ENCODE measurements at regions not wholly inside any gene's neighbourhood (a gene's known extent, or its start where the extent isn't known, plus 50 kb on each side); places are given as distances from the start of the nearest gene placed in this dataset.

DNA sequence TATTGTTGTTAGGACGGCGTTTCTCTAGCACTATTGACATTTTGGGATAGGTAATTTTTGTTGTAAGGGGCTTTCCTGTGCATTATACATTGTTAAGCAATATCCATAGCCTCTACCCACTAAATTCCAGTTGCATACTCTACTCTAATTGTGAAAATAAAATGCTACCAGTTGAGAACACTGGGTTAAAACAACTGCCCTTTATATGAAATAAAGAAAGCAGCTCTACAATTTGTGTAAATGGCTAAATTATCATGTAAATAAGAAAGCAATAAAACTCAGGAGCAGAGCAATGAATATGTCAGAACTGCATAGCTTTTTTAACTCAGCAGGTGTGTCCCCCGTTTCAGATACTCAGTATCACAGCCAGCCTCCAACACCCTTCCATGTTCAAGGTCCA lies 812.7 kb upstream of the NRXN1 start:
- H3K9ac ChIP-seq (ENCODE audit: low read depth, low read length), result no peak overlapping the region
- no peaks in the 10 kb centered on the region for H3K9me3 ChIP-seq (ENCODE audit: insufficient read depth, low read depth, low read length)
- WGBS, result 87% methylated on average over 3 of the region's 3 CpGs
- no peaks in the 10 kb centered on the region for H3K36me3 ChIP-seq (ENCODE audit: insufficient read depth, low read length)
- no peaks in the 10 kb centered on the region for H3K27me3 ChIP-seq (ENCODE audit: insufficient read depth, low read length)
- peaks cover 6% of the 10 kb centered on the region; the same call in 1 of the 2 replicates for H3K4me1 ChIP-seq (ENCODE audit: insufficient read depth, low read length)
- no peak overlapping the region for H3K27ac ChIP-seq (ENCODE audit: low read depth, low read length)
- H3K4me3 ChIP-seq (ENCODE audit: low read length), result no peak overlapping the region

GRCh38 chr2:51829477-51829876 lies 797.5 kb upstream of the NRXN1 start:
- Histone ChIP-seq H3K27ac (ENCODE audit: low read depth, low read length) (no peak overlapping the region), H3K4me1 (ENCODE audit: insufficient read depth, low read length) (no peaks in the 10 kb centered on the region), H3K36me3 (ENCODE audit: insufficient read depth, low read length) (no peaks in the 10 kb centered on the region), H3K4me3 (ENCODE audit: low read length) (no peak overlapping the region), H3K27me3 (ENCODE audit: insufficient read depth, low read length) (no peaks in the 10 kb centered on the region), H3K9me3 (ENCODE audit: insufficient read depth, low read depth, low read length) (no peaks in the 10 kb centered on the region), H3K9ac (ENCODE audit: low read depth, low read length) (no peak overlapping the region)

DNA sequence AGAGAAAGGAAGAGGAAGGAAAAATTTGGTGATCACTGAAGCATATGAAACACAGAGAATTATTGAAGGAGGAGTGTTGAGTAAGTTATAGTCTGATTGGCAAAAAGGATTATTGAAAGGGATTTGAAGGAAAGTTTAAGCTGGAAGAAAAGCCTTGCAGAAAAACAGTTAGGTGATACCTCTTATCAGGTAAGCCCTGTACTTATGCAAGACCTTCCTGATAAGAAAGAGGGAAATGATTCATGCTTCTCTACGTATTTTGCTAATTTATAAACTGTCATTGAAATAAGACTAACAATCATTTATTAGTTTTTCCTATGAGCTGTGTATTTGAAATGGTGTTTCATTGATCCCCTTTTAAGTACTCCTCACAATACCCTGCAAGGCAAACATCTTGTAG lies 793.9 kb upstream of the NRXN1 start:
- Histone ChIP-seq H3K36me3 (ENCODE audit: insufficient read depth, low read length) (no peaks in the 10 kb centered on the region), H3K4me3 (ENCODE audit: low read length) (no peak overlapping the region), H3K9ac (ENCODE audit: low read depth, low read length) (no peak overlapping the region), H3K27ac (ENCODE audit: low read depth, low read length) (no peak overlapping the region), H3K4me1 (ENCODE audit: insufficient read depth, low read length) (no peaks in the 10 kb centered on the region), H3K9me3 (ENCODE audit: insufficient read depth, low read depth, low read length) (no peaks in the 10 kb centered on the region), H3K27me3 (ENCODE audit: insufficient read depth, low read length) (no peaks in the 10 kb centered on the region)
- no CpG with 5 or more reads among the region's 1 CpG for WGBS

GRCh38 chr2:51813247-51813646 lies 781.3 kb upstream of the NRXN1 start:
- Histone ChIP-seq H3K27me3 (ENCODE audit: insufficient read depth, low read length) (no peaks in the 10 kb centered on the region), H3K4me1 (ENCODE audit: insufficient read depth, low read length) (no peaks in the 10 kb centered on the region; the same call in 1 of the 2 replicates), H3K9me3 (ENCODE audit: insufficient read depth, low read depth, low read length) (no peaks in the 10 kb centered on the region), H3K9ac (ENCODE audit: low read depth, low read length) (no peak overlapping the region), H3K36me3 (ENCODE audit: insufficient read depth, low read length) (no peaks in the 10 kb centered on the region), H3K4me3 (ENCODE audit: low read length) (no peak overlapping the region), H3K27ac (ENCODE audit: low read depth, low read length) (no peak overlapping the region)

GRCh38 chr2:51812138-51812866 lies 780.4 kb upstream of the NRXN1 start:
- H3K36me3 ChIP-seq (ENCODE audit: insufficient read depth, low read length), result no peaks in the 10 kb centered on the region

DNA sequence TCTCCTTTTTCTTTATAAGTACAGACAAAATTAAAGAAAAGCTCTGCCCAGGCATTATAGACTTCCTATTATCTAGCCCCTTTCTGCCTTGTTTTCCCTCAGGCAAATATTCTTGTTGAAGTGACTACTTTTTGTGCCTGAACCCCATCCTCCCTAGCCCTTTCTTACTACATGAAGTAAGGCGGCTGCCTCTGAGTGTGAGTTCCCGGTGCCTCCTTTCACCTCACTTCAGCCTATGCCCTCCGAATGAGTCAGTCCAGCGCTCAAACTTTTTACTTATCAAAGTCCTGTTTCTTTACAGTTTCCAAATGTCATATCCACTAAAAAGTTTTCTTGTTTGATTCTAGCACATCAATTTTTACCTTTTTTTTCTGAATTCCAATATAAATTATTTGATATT lies 778.3 kb upstream of the NRXN1 start:
- Histone ChIP-seq H3K27me3 (ENCODE audit: insufficient read depth, low read length) (no peaks in the 10 kb centered on the region), H3K36me3 (ENCODE audit: insufficient read depth, low read length) (no peaks in the 10 kb centered on the region), H3K9ac (ENCODE audit: low read depth, low read length) (no peak overlapping the region), H3K9me3 (ENCODE audit: insufficient read depth, low read depth, low read length) (no peaks in the 10 kb centered on the region), H3K4me1 (ENCODE audit: insufficient read depth, low read length) (no peaks in the 10 kb centered on the region), H3K27ac (ENCODE audit: low read depth, low read length) (no peak overlapping the region), H3K4me3 (ENCODE audit: low read length) (no peak overlapping the region)
- whole genome bisulfite sequencing, result 90% methylated on average over 4 of the region's 4 CpGs

More at GRCh38 chr2:51812138-51812866, 780.4 kb upstream of the NRXN1 start:
- no peaks in the 10 kb centered on the region for H3K27me3 ChIP-seq (ENCODE audit: insufficient read depth, low read length)
- H3K4me1 ChIP-seq (ENCODE audit: insufficient read depth, low read length), result no peaks in the 10 kb centered on the region; the same call in 1 of the 2 replicates
- H3K27ac ChIP-seq (ENCODE audit: low read depth, low read length), result no peak overlapping the region
- H3K9ac ChIP-seq (ENCODE audit: low read depth, low read length), result no peak overlapping the region
- 95% methylated on average over 2 of the region's 9 CpGs for WGBS
- H3K9me3 ChIP-seq (ENCODE audit: insufficient read depth, low read depth, low read length), result no peaks in the 10 kb centered on the region
- H3K4me3 ChIP-seq (ENCODE audit: low read length), result no peak overlapping the region

GRCh38 chr2:51807229-51807628 lies 775.3 kb upstream of the NRXN1 start:
- no peaks in the 10 kb centered on the region for H3K4me1 ChIP-seq (ENCODE audit: insufficient read depth, low read length)
- H3K36me3 ChIP-seq (ENCODE audit: insufficient read depth, low read length), result no peaks in the 10 kb centered on the region
- H3K9ac ChIP-seq (ENCODE audit: low read depth, low read length), result no peak overlapping the region
- no peaks in the 10 kb centered on the region for H3K27me3 ChIP-seq (ENCODE audit: insufficient read depth, low read length)
- no peak overlapping the region for H3K27ac ChIP-seq (ENCODE audit: low read depth, low read length)
- no peaks in the 10 kb centered on the region for H3K9me3 ChIP-seq (ENCODE audit: insufficient read depth, low read depth, low read length)
- no peak overlapping the region for H3K4me3 ChIP-seq (ENCODE audit: low read length)
- WGBS, result 90% methylated on average over 4 of the region's 4 CpGs

GRCh38 chr2:51795248-51795888 lies 763.4 kb upstream of the NRXN1 start:
- Histone ChIP-seq H3K9ac (ENCODE audit: low read depth, low read length) (no peak overlapping the region), H3K9me3 (ENCODE audit: insufficient read depth, low read depth, low read length) (no peaks in the 10 kb centered on the region), H3K36me3 (ENCODE audit: insufficient read depth, low read length) (no peaks in the 10 kb centered on the region), H3K27ac (ENCODE audit: low read depth, low read length) (no peak overlapping the region), H3K4me1 (ENCODE audit: insufficient read depth, low read length) (no peaks in the 10 kb centered on the region), H3K4me3 (ENCODE audit: low read length) (no peak overlapping the region), H3K27me3 (ENCODE audit: insufficient read depth, low read length) (no peaks in the 10 kb centered on the region)
- 84% methylated on average over 6 of the region's 6 CpGs for WGBS

GRCh38 chr2:51791496-51791895 lies 759.6 kb upstream of the NRXN1 start:
- Histone ChIP-seq H3K27ac (ENCODE audit: low read depth, low read length) (no peak overlapping the region), H3K9ac (ENCODE audit: low read depth, low read length) (no peak overlapping the region), H3K4me3 (ENCODE audit: low read length) (no peak overlapping the region), H3K27me3 (ENCODE audit: insufficient read depth, low read length) (no peaks in the 10 kb centered on the region), H3K4me1 (ENCODE audit: insufficient read depth, low read length) (no peaks in the 10 kb centered on the region), H3K9me3 (ENCODE audit: insufficient read depth, low read depth, low read length) (no peaks in the 10 kb centered on the region), H3K36me3 (ENCODE audit: insufficient read depth, low read length) (no peaks in the 10 kb centered on the region)
- WGBS, result 98% methylated on average over 2 of the region's 3 CpGs

DNA sequence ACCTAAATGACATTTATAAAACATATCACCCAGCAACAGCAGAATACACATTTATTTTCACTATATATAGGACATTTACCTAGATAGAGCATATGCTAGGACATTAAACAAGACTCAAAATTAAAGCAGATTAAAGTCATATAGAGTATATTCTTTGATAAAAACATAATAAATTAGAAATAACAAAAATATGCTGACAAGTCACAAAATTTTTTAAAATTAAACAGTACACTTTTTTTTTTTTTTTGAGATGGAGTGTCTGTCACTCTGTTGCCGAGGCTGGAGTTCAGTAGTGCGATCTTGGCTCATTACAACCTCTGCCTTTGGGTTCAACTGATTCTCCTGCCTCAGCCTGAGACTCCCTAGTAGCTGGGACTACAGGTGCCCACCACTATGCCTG lies 758.9 kb upstream of the NRXN1 start:
- no peak overlapping the region for H3K9ac ChIP-seq (ENCODE audit: low read depth, low read length)
- H3K9me3 ChIP-seq (ENCODE audit: insufficient read depth, low read depth, low read length), result no peaks in the 10 kb centered on the region
- no peak overlapping the region for H3K27ac ChIP-seq (ENCODE audit: low read depth, low read length)
- WGBS, result 92% methylated on average over 2 of the region's 2 CpGs
- H3K27me3 ChIP-seq (ENCODE audit: insufficient read depth, low read length), result no peaks in the 10 kb centered on the region
- H3K4me1 ChIP-seq (ENCODE audit: insufficient read depth, low read length), result no peaks in the 10 kb centered on the region
- no peak overlapping the region for H3K4me3 ChIP-seq (ENCODE audit: low read length)
- H3K36me3 ChIP-seq (ENCODE audit: insufficient read depth, low read length), result no peaks in the 10 kb centered on the region

- H3K27ac ChIP-seq (ENCODE audit: low read depth, low read length), result no peak overlapping the region
- WGBS, result 91% methylated on average over 2 of the region's 2 CpGs
- H3K4me1 ChIP-seq (ENCODE audit: insufficient read depth, low read length), result no peaks in the 10 kb centered on the region
- no peaks in the 10 kb centered on the region for H3K27me3 ChIP-seq (ENCODE audit: insufficient read depth, low read length)
- H3K9ac ChIP-seq (ENCODE audit: low read depth, low read length), result no peak overlapping the region
- no peaks in the 10 kb centered on the region for H3K36me3 ChIP-seq (ENCODE audit: insufficient read depth, low read length)
- H3K4me3 ChIP-seq (ENCODE audit: low read length), result no peak overlapping the region
- H3K9me3 ChIP-seq (ENCODE audit: insufficient read depth, low read depth, low read length), result no peaks in the 10 kb centered on the region
These were observed 758.0 kb upstream of the NRXN1 start for GRCh38 chr2:51789918-51790317.
